HepG2 (cell line): ENCODE measurements at regions not wholly inside any gene's neighbourhood (a gene's known extent, or its start where the extent isn't known, plus 50 kb on each side); places are given as distances from the start of the nearest gene placed in this dataset.

Experiments
- ATAC-seq: fragments of 200-7000 bp; cut with Tn5 transposase; 3 replicates; pipeline ENCODE4 v1.9.1; 2020; ENCODE audit warnings: mild to moderate bottlenecking, moderate library complexity
- BruUV-seq: library from RNA; stranded (reverse); fragments of 400-500 nt; replicated peaks from 2 replicates; lab custom pipeline; 2021; lab: Mats Ljungman, UMichigan
- CTCF ChIA-PET: fragments of 300-600 bp; formaldehyde crosslinking; extraction: SDS; loops from one replicate; lab custom pipeline; 2021; ENCODE audit warnings: low total read pairs, inconsistent platforms, low intra/inter-chr PET ratio; lab: Yijun Ruan, JAX
- POLR2A ChIA-PET: fragments of 350-600 bp; sonication (Branson Sonifier 250); formaldehyde crosslinking; loops from one replicate; lab custom pipeline; 2020; ENCODE audit warnings: antibody characterized with exemption, inconsistent platforms; lab: Yijun Ruan, JAX
- DNase-seq: peaks from one replicate; pipeline ENCODE4 v3.0.0-alpha.2; 2015; ENCODE audit warnings: low spot score
- FAIRE-seq: peaks from 3 replicates; lab custom pipeline; 2011; peaks lifted over from hg19 to GRCh38; lab: Jason Lieb, UNC
- H2AFZ ChIP-seq: one replicate; pipeline ENCODE4 v1.6.1; 2011; ENCODE audit warnings: low read length, inconsistent platforms
- H3K27ac ChIP-seq: fragments of 300-600 bp; 3 replicates; pipeline ENCODE4 v1.8.0; 2011; ENCODE audit warnings: mixed run types, mild to moderate bottlenecking, mixed read lengths, low read length, inconsistent platforms; ENCODE audit not compliant: insufficient read depth; ENCODE audit errors: extremely low read length
- H3K27me3 ChIP-seq, 2 experiments: fragments of 200-600 bp in 1 of 2; 2 replicates in 1 of 2; 3 replicates in 1 of 2; pipeline versions ENCODE4 v1.6.0 to v1.8.0; 2011; ENCODE audit warnings: low read length in 2 of 2, mild to moderate bottlenecking in 2 of 2, moderate library complexity in 2 of 2, inconsistent platforms in 1 of 2; ENCODE audit not compliant: insufficient read depth in 2 of 2, control insufficient read depth in 1 of 2
- H3K36me3 ChIP-seq, 2 experiments: fragments of 200-600 bp in 1 of 2; replicated peaks in 1 of 2; 2 replicates in 1 of 2; 3 replicates in 1 of 2; pipeline versions ENCODE4 v1.5.1 to v1.8.0; 2011; ENCODE audit warnings: low read length in 2 of 2, inconsistent platforms in 1 of 2; ENCODE audit not compliant: insufficient read depth in 2 of 2, control insufficient read depth in 1 of 2
- H3K4me1 ChIP-seq: 2 replicates; pipeline ENCODE4 v1.5.1; 2012; ENCODE audit warnings: low read length, inconsistent platforms; ENCODE audit not compliant: insufficient read depth
- H3K4me2 ChIP-seq: 2 replicates; pipeline ENCODE4 v1.6.0; 2011; ENCODE audit warnings: low read depth, low read length, inconsistent platforms
- H3K4me3 ChIP-seq, 3 experiments: fragments of 200-600 bp in 1 of 3; sonication (generic), shearing (Covaris generic) in 1 of 3; replicated peaks in 1 of 3; 2 replicates each; pipeline ENCODE4 v1.5.1; 2011 to 2016; ENCODE audit warnings: low read length in 3 of 3, inconsistent platforms in 2 of 3, low read depth in 2 of 3, mild to moderate bottlenecking in 2 of 3, control low read depth in 1 of 3, mixed read lengths in 1 of 3; ENCODE audit not compliant: insufficient read depth in 1 of 3
- H3K79me2 ChIP-seq: one replicate; pipeline ENCODE4 v1.6.1; 2011; ENCODE audit warnings: low read length, inconsistent platforms; ENCODE audit not compliant: insufficient read depth
- H3K9ac ChIP-seq: 2 replicates; pipeline ENCODE4 v1.6.0; 2011; ENCODE audit warnings: mild to moderate bottlenecking, low read depth, low read length, inconsistent platforms; ENCODE audit not compliant: insufficient read depth
- H3K9me3 ChIP-seq: 2 replicates; pipeline ENCODE4 v1.5.1; 2012; ENCODE audit warnings: mild to moderate bottlenecking, low read length
- H4K20me1 ChIP-seq: 2 replicates; pipeline ENCODE4 v1.6.0; 2011; ENCODE audit warnings: inconsistent platforms, mild to moderate bottlenecking, low read length, moderate library complexity; ENCODE audit not compliant: insufficient read depth
- CENPT ChIP-seq: sonication (generic); formaldehyde crosslinking; IDR thresholded peaks from 2 replicates; pipeline ENCODE4 v1.8.0; 2022; ENCODE audit warnings: low read depth, mild to moderate bottlenecking, moderate library complexity, missing genetic modification reagents
- CREB1 ChIP-seq, 2 experiments: fragments of 450-650 bp in 1 of 2; IDR thresholded peaks; 2 replicates each; pipeline ENCODE4 v1.6.1; 2016 to 2017; ENCODE audit warnings: control low read depth in 1 of 2, mild to moderate bottlenecking in 1 of 2, missing compliant biosample characterization in 1 of 2, missing genetic modification characterization in 1 of 2
- MAFF ChIP-seq: IDR thresholded peaks from 2 replicates; pipeline ENCODE4 v1.6.1; 2011; ENCODE audit warnings: low read depth, low read length, improper control_type of control experiment
- MAFK ChIP-seq, 2 experiments: IDR thresholded peaks in 1 of 2; conservative IDR thresholded peaks in 1 of 2; 2 replicates each; pipeline ENCODE4 v1.6.1; 2011; ENCODE audit warnings: improper control_type of control experiment in 2 of 2, low read length in 2 of 2
- whole genome bisulfite sequencing: methylation state at CpG from one replicate; pipeline ENCODE4 v1.1.6; 2017; ENCODE audit warnings: low lambda C conversion rate; 5-methylcytosine and 5-hydroxymethylcytosine counted together
- in situ Hi-C: cut with HindIII; loops from 2 replicates; pipeline ENCODE4 v1.10.0; 2017; ENCODE audit warnings: low pct_unique_long_range_greater_than_20kb; ENCODE audit not compliant: extremely low pct_ligation_motif_present
- intact Hi-C: fragments of 100-400 bp; cut with micrococcal nuclease; formaldehyde crosslinking; loops from one replicate; pipeline ENCODE4 v1.10.0; 2022; ENCODE audit not compliant: unreplicated experiment
- TF ChIP-seq, protein P1 (sequence below): sonication (generic); formaldehyde crosslinking; IDR thresholded peaks from 2 replicates; pipeline ENCODE4 v1.4.0; 2020; ENCODE audit warnings: missing genetic modification reagents
- TF ChIP-seq, protein P2 (sequence below): IDR thresholded peaks from 2 replicates; pipeline ENCODE4 v1.6.1; 2018; ENCODE audit warnings: missing genetic modification reagents
- TF ChIP-seq, protein P3 (sequence below): IDR thresholded peaks from 2 replicates; pipeline ENCODE4 v1.6.1; 2016; ENCODE audit warnings: control low read depth

DNA sequence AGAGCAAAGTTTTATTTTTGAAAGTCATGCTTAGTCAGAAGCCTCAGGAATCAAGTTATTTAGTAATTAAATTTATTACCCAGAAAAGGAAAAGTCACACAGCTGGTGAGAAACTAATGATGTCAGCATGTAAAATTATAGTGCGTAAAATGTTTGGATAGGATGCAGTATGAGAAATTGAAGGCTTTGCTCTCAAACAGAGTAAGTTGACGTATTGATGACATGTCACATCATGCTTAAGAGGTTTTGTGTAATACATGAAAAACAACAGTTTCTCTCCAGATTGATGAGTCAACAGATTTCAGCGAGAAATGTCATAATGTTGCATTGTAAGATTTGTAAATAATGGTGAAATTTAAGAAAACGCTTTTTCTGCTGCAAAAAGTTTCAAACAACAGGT, 769.8 kb downstream of the METTL15 start:
- ChIA-PET POLR2A (no interaction called here), CTCF (no interaction called here)
- Histone ChIP-seq H3K4me2 (no peak overlapping the region), H3K9ac (no peak overlapping the region), H3K36me3 (no peaks in the 10 kb centered on the region), H3K4me1 (no peaks in the 10 kb centered on the region), H3K27ac (no peak overlapping the region), H3K9me3 (no peaks in the 10 kb centered on the region), H2AFZ (no peak overlapping the region), H3K79me2 (no peaks in the 10 kb centered on the region), H4K20me1 (no peaks in the 10 kb centered on the region), H3K27me3 (no peaks in the 10 kb centered on the region), H3K4me3 (no peak overlapping the region)
- no peak for DNase-seq
- no peak for ATAC-seq
- WGBS: 5% methylated on average over 4 of the region's 4 CpGs
- in situ Hi-C loops (no loop called here), intact Hi-C loops (no loop called here)
- TF ChIP-seq MAFF (peak; percentile 84), CREB1 (IDR thresholded peaks at IDR 0.05) (peak; percentile 44), CREB1 (CRISPR knock-in tag; IDR thresholded peaks at IDR 0.05) (no peak), MAFK (conservative IDR thresholded peaks at IDR 0.05 in 1 of 2, IDR thresholded peaks at IDR 0.05 in 1 of 2; ENCODE audit: low read length in 2 of 2) (peak; percentile 82 to 89), CENPT (CRISPR knock-in tag) (no peak)
- TF ChIP-seq, protein P1, sequence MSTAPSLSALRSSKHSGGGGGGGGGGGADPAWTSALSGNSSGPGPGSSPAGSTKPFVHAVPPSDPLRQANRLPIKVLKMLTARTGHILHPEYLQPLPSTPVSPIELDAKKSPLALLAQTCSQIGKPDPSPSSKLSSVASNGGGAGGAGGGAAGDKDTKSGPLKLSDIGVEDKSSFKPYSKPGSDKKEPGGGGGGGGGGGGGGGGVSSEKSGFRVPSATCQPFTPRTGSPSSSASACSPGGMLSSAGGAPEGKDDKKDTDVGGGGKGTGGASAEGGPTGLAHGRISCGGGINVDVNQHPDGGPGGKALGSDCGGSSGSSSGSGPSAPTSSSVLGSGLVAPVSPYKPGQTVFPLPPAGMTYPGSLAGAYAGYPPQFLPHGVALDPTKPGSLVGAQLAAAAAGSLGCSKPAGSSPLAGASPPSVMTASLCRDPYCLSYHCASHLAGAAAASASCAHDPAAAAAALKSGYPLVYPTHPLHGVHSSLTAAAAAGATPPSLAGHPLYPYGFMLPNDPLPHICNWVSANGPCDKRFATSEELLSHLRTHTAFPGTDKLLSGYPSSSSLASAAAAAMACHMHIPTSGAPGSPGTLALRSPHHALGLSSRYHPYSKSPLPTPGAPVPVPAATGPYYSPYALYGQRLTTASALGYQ: no peak
- TF ChIP-seq, protein P2, sequence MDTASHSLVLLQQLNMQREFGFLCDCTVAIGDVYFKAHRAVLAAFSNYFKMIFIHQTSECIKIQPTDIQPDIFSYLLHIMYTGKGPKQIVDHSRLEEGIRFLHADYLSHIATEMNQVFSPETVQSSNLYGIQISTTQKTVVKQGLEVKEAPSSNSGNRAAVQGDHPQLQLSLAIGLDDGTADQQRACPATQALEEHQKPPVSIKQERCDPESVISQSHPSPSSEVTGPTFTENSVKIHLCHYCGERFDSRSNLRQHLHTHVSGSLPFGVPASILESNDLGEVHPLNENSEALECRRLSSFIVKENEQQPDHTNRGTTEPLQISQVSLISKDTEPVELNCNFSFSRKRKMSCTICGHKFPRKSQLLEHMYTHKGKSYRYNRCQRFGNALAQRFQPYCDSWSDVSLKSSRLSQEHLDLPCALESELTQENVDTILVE (CRISPR knock-in tag): no peak
- TF ChIP-seq, protein P3, sequence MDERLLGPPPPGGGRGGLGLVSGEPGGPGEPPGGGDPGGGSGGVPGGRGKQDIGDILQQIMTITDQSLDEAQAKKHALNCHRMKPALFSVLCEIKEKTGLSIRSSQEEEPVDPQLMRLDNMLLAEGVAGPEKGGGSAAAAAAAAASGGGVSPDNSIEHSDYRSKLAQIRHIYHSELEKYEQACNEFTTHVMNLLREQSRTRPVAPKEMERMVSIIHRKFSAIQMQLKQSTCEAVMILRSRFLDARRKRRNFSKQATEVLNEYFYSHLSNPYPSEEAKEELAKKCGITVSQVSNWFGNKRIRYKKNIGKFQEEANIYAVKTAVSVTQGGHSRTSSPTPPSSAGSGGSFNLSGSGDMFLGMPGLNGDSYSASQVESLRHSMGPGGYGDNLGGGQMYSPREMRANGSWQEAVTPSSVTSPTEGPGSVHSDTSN (CRISPR knock-in tag): no peak
- no peak for FAIRE-seq
- BruUV-seq: no TSS peak
